H9 (cell line): ENCODE measurements at regions not wholly inside any gene's neighbourhood (a gene's known extent, or its start where the extent isn't known, plus 50 kb on each side); places are given as distances from the start of the nearest gene placed in this dataset.
A peak's percentile ranks its signal among the peaks of the same experiment; 100 is the strongest.

ENCODE experiments used
- DNase-seq: peaks from one replicate; pipeline ENCODE4 v3.0.0-alpha.2; 2017
- H2AFZ ChIP-seq: one replicate; pipeline ENCODE4 v1.6.1; 2013; ENCODE audit warnings: mild to moderate bottlenecking, low read length, control low read depth, moderate library complexity
- H2AK5ac ChIP-seq: 2 replicates; pipeline ENCODE4 v1.6.1; 2013; ENCODE audit warnings: low read length, control low read depth, mixed read lengths; ENCODE audit not compliant: insufficient read length
- H2BK120ac ChIP-seq: one replicate; pipeline ENCODE4 v1.6.1; 2013; ENCODE audit warnings: low read depth, mild to moderate bottlenecking, low read length, control low read depth, inconsistent platforms; ENCODE audit not compliant: poor library complexity, severe bottlenecking
- H2BK12ac ChIP-seq: 2 replicates; pipeline ENCODE4 v1.6.1; 2013; ENCODE audit warnings: low read length, control low read depth, mixed read lengths, low read depth; ENCODE audit not compliant: insufficient read length
- H2BK15ac ChIP-seq: 2 replicates; pipeline ENCODE4 v1.6.1; 2013; ENCODE audit warnings: low read depth, low read length, control low read depth
- H2BK20ac ChIP-seq: one replicate; pipeline ENCODE4 v1.6.1; 2013; ENCODE audit warnings: low read depth, mild to moderate bottlenecking, low read length, control low read depth, inconsistent platforms; ENCODE audit not compliant: poor library complexity, severe bottlenecking
- H2BK5ac ChIP-seq: 2 replicates; pipeline ENCODE4 v1.6.1; 2013; ENCODE audit warnings: low read length, control low read depth, mixed read lengths; ENCODE audit not compliant: insufficient read length
- H3K14ac ChIP-seq: 2 replicates; pipeline ENCODE4 v1.6.1; 2013; ENCODE audit warnings: low read length, control low read depth; ENCODE audit not compliant: insufficient read depth
- H3K18ac ChIP-seq: 2 replicates; pipeline ENCODE4 v1.6.1; 2013; ENCODE audit warnings: low read depth, mild to moderate bottlenecking, mixed read lengths, low read length, control low read depth; ENCODE audit not compliant: insufficient read length
- H3K23ac ChIP-seq: 2 replicates; pipeline ENCODE4 v1.6.1; 2013; ENCODE audit warnings: low read length, control low read depth, mixed read lengths, low read depth; ENCODE audit not compliant: insufficient read length
- H3K23me2 ChIP-seq: 2 replicates; pipeline ENCODE4 v1.6.1; 2013; ENCODE audit warnings: low read depth, mild to moderate bottlenecking, mixed read lengths, low read length, control low read depth; ENCODE audit not compliant: insufficient read length, poor library complexity, severe bottlenecking
- H3K27ac ChIP-seq: 2 replicates; pipeline ENCODE4 v1.5.1; 2013; ENCODE audit warnings: low read length, control low read depth, mixed read lengths, low read depth; ENCODE audit not compliant: insufficient read length
- H3K27me3 ChIP-seq: 2 replicates; pipeline ENCODE4 v1.6.1; 2013; ENCODE audit warnings: low read length, control low read depth, inconsistent platforms; ENCODE audit not compliant: insufficient read depth
- H3K4ac ChIP-seq: 2 replicates; pipeline ENCODE4 v1.6.1; 2013; ENCODE audit warnings: low read depth, mild to moderate bottlenecking, control low read depth, inconsistent platforms, low read length, moderate library complexity
- H3K4me1 ChIP-seq: 2 replicates; pipeline ENCODE4 v1.6.1; 2013; ENCODE audit warnings: low read length, control low read depth, inconsistent platforms; ENCODE audit not compliant: insufficient read depth
- H3K4me2 ChIP-seq: 2 replicates; pipeline ENCODE4 v1.6.1; 2013; ENCODE audit warnings: low read length, control low read depth, mixed read lengths; ENCODE audit not compliant: insufficient read length, insufficient read depth
- H3K56ac ChIP-seq: 2 replicates; pipeline ENCODE4 v1.6.1; 2013; ENCODE audit warnings: low read depth, mild to moderate bottlenecking, mixed read lengths, low read length, control low read depth; ENCODE audit not compliant: insufficient read length
- H3K79me1 ChIP-seq: 2 replicates; pipeline ENCODE4 v1.6.1; 2013; ENCODE audit warnings: low read depth, mild to moderate bottlenecking, moderate library complexity, low read length, control low read depth, inconsistent platforms; ENCODE audit not compliant: insufficient read depth, poor library complexity, severe bottlenecking
- H3K79me2 ChIP-seq: 2 replicates; pipeline ENCODE4 v1.6.1; 2013; ENCODE audit warnings: low read length, control low read depth, inconsistent platforms; ENCODE audit not compliant: insufficient read depth
- H3K9ac ChIP-seq: 2 replicates; pipeline ENCODE4 v1.6.1; 2013; ENCODE audit warnings: low read length, control low read depth, mixed read lengths; ENCODE audit not compliant: insufficient read length; ENCODE audit errors: extremely low read depth
- H3K9me3 ChIP-seq: one replicate; pipeline ENCODE4 v1.6.1; 2013; ENCODE audit warnings: low read depth, low read length, inconsistent platforms; ENCODE audit not compliant: control insufficient read depth
- H3T11ph ChIP-seq: one replicate; pipeline ENCODE4 v1.6.1; 2013; ENCODE audit warnings: mild to moderate bottlenecking, low read length, control low read depth, inconsistent platforms
- H4K20me1 ChIP-seq: one replicate; pipeline ENCODE4 v1.6.1; 2013; ENCODE audit not compliant: control insufficient read depth, insufficient read length, insufficient read depth
- H4K5ac ChIP-seq: 2 replicates; pipeline ENCODE4 v1.6.1; 2013; ENCODE audit warnings: low read depth, mild to moderate bottlenecking, mixed read lengths, low read length, control low read depth; ENCODE audit not compliant: insufficient read length
- H4K8ac ChIP-seq: replicated peaks from 2 replicates; pipeline ENCODE4 v1.6.1; 2013; ENCODE audit warnings: low read length, control low read depth, mixed read lengths, low read depth; ENCODE audit not compliant: insufficient read length
- H4K91ac ChIP-seq: 2 replicates; pipeline ENCODE4 v1.6.1; 2013; ENCODE audit warnings: low read depth, mild to moderate bottlenecking, moderate library complexity, mixed read lengths, low read length, control low read depth; ENCODE audit not compliant: insufficient read length
- H3K27ac Mint-ChIP-seq, 3 experiments: 2 replicates in 2 of 3; 3 replicates in 1 of 3; pipeline ENCODE4 v1.8.0; 2020 to 2021; ENCODE audit warnings: mixed read lengths in 3 of 3, mild to moderate bottlenecking in 1 of 3, moderate library complexity in 1 of 3
- H3K27me3 Mint-ChIP-seq: 2 replicates; pipeline ENCODE4 v1.8.0; 2021; ENCODE audit warnings: low read depth, mild to moderate bottlenecking, moderate library complexity, mixed read lengths
- H3K36me3 Mint-ChIP-seq, 3 experiments: 2 replicates in 2 of 3; 3 replicates in 1 of 3; pipeline ENCODE4 v1.8.0; 2020 to 2021; ENCODE audit warnings: low read depth in 3 of 3, mixed read lengths in 3 of 3; ENCODE audit not compliant: insufficient read depth in 1 of 3
- H3K4me1 Mint-ChIP-seq, 2 experiments: 2 replicates each; pipeline ENCODE4 v1.8.0; 2020; ENCODE audit warnings: mixed read lengths in 2 of 2
- H3K4me3 Mint-ChIP-seq, 2 experiments: 2 replicates in 1 of 2; 3 replicates in 1 of 2; pipeline ENCODE4 v1.8.0; 2020 to 2021; ENCODE audit warnings: mild to moderate bottlenecking in 2 of 2, mixed read lengths in 2 of 2, moderate library complexity in 1 of 2
- H3K9me3 Mint-ChIP-seq, 2 experiments: 2 replicates in 1 of 2; 3 replicates in 1 of 2; pipeline ENCODE4 v1.8.0; 2020; ENCODE audit warnings: mild to moderate bottlenecking in 2 of 2, mixed read lengths in 2 of 2, moderate library complexity in 1 of 2
- WGBS: extraction: QIAGEN DNeasy Blood & Tissue Kit; methylation state at CpG from one replicate; pipeline ENCODE4 v1.1.7; 2013; ENCODE audit warnings: missing lambda C conversion rate, low lambda C conversion rate, mixed read lengths; ENCODE audit not compliant: insufficient read length; ENCODE audit errors: extremely low coverage; 5-methylcytosine and 5-hydroxymethylcytosine counted together
- TF ChIP-seq, protein P1 (sequence below): fragments of 200-600 bp; sonication (generic); conservative IDR thresholded peaks from 3 replicates; pipeline ENCODE4 v1.8.0; 2021; ENCODE audit warnings: antibody characterized with exemption, mild to moderate bottlenecking

DNA sequence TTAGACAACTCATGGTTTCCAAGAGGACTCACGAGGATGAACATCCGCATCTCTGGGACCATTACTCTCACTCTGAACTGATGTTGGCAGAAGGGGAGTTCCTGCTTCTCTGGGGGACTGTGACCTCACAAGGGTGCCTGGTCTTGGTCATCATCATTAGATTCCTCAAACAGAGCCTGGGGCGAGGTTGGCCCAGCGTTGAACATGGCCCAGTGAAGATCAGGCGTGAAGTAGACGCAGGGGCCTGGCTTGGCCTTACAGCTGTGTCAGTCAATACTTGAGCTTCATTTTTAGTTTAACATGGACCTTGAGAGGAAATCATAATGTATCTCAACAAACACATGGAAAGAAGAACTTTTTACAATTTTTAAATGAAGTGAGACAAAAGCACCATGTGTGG, 617.1 kb downstream of the BRD1 start:
- H3K9me3 Mint-ChIP-seq, result no peaks in the 10 kb centered on the region; a peak in 1 of 5 replicates

More for the DNA sequence above, 617.1 kb downstream of the BRD1 start:
- Histone ChIP-seq H3K4me2 (no peak overlapping the region), H2BK5ac (no peak overlapping the region), H3K14ac (no peak overlapping the region), H4K91ac (no peak overlapping the region), H3K79me1 (no peaks in the 10 kb centered on the region), H3K9ac (no peak overlapping the region), H4K20me1 (no peaks in the 10 kb centered on the region), H3K9me3 (no peaks in the 10 kb centered on the region), H3K56ac (no peak overlapping the region), H2AK5ac (no peak overlapping the region), H3T11ph (no peak overlapping the region), H2BK12ac (no peak overlapping the region), H3K23ac (no peak overlapping the region), H2BK20ac (no peak overlapping the region), H3K4ac (no peak overlapping the region), H2BK15ac (no peak overlapping the region), H3K79me2 (no peaks in the 10 kb centered on the region), H3K27me3 (no peaks in the 10 kb centered on the region), H2AFZ (no peak overlapping the region), H2BK120ac (no peak overlapping the region), H3K27ac (no peak overlapping the region), H3K18ac (no peak overlapping the region), H4K8ac (no peak overlapping the region), H4K5ac (no peak overlapping the region), H3K23me2 (no peaks in the 10 kb centered on the region), H3K4me1 (no peaks in the 10 kb centered on the region)
- Mint-ChIP-seq H3K27me3 (peaks cover 46% of the 10 kb centered on the region), H3K36me3 (no peaks in the 10 kb centered on the region), H3K4me3 (no peak overlapping the region), H3K4me1 (no peaks in the 10 kb centered on the region), H3K27ac (no peak overlapping the region)
- TF ChIP-seq, protein P1, sequence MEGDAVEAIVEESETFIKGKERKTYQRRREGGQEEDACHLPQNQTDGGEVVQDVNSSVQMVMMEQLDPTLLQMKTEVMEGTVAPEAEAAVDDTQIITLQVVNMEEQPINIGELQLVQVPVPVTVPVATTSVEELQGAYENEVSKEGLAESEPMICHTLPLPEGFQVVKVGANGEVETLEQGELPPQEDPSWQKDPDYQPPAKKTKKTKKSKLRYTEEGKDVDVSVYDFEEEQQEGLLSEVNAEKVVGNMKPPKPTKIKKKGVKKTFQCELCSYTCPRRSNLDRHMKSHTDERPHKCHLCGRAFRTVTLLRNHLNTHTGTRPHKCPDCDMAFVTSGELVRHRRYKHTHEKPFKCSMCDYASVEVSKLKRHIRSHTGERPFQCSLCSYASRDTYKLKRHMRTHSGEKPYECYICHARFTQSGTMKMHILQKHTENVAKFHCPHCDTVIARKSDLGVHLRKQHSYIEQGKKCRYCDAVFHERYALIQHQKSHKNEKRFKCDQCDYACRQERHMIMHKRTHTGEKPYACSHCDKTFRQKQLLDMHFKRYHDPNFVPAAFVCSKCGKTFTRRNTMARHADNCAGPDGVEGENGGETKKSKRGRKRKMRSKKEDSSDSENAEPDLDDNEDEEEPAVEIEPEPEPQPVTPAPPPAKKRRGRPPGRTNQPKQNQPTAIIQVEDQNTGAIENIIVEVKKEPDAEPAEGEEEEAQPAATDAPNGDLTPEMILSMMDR, result no peak
- WGBS, result no CpG with 5 or more reads among the region's 6 CpGs
- peak; percentile 2 for DNase-seq
